Trophoblast cell (in vitro differentiated cells and primary cell): ENCODE measurements at regions not wholly inside any gene's neighbourhood (a gene's known extent, or its start where the extent isn't known, plus 50 kb on each side); places are given as distances from the start of the nearest gene placed in this dataset.

Source experiments
- DNase-seq, 2 donors: peaks; one replicate each; pipeline ENCODE4 v3.0.0-alpha.2; 2016
- H2AFZ ChIP-seq: 2 replicates; pipeline ENCODE4 v1.6.1; 2013; ENCODE audit warnings: low read length, moderate library complexity, mild to moderate bottlenecking; ENCODE audit not compliant: insufficient read depth, poor library complexity
- H2AK5ac ChIP-seq: 2 replicates; pipeline ENCODE4 v1.6.1; 2013; ENCODE audit warnings: mild to moderate bottlenecking, low read length
- H2BK120ac ChIP-seq: 2 replicates; pipeline ENCODE4 v1.6.1; 2013; ENCODE audit warnings: low read length, mild to moderate bottlenecking, moderate library complexity; ENCODE audit not compliant: insufficient read depth, poor library complexity
- H2BK12ac ChIP-seq: 2 replicates; pipeline ENCODE4 v1.6.1; 2013; ENCODE audit warnings: mild to moderate bottlenecking, low read length, moderate library complexity
- H2BK5ac ChIP-seq: 2 replicates; pipeline ENCODE4 v1.6.1; 2013; ENCODE audit warnings: low read length, low read depth, moderate library complexity, mild to moderate bottlenecking; ENCODE audit not compliant: poor library complexity
- H3K14ac ChIP-seq: 2 replicates; pipeline ENCODE4 v1.6.1; 2013; ENCODE audit warnings: mild to moderate bottlenecking, low read length
- H3K18ac ChIP-seq: 2 replicates; pipeline ENCODE4 v1.6.1; 2013; ENCODE audit warnings: mild to moderate bottlenecking, low read length
- H3K23ac ChIP-seq: 2 replicates; pipeline ENCODE4 v1.6.1; 2013; ENCODE audit warnings: low read length
- H3K27ac ChIP-seq: 2 replicates; pipeline ENCODE4 v1.5.1; 2013; ENCODE audit warnings: low read depth, mild to moderate bottlenecking, inconsistent platforms, low read length, moderate library complexity
- H3K27me3 ChIP-seq: 2 replicates; pipeline ENCODE4 v1.6.1; 2013; ENCODE audit warnings: inconsistent platforms, mild to moderate bottlenecking, low read length, moderate library complexity; ENCODE audit not compliant: insufficient read depth
- H3K36me3 ChIP-seq, 2 experiments: 1 replicate in 1 of 2; 2 replicates in 1 of 2; pipeline ENCODE4 v1.6.1; 2013; ENCODE audit warnings: low read length in 2 of 2, mild to moderate bottlenecking in 2 of 2, moderate library complexity in 1 of 2; ENCODE audit not compliant: insufficient read depth in 2 of 2, control insufficient read depth in 1 of 2
- H3K4ac ChIP-seq: 2 replicates; pipeline ENCODE4 v1.6.1; 2013; ENCODE audit warnings: low read depth, mild to moderate bottlenecking, low read length, moderate library complexity
- H3K4me1 ChIP-seq, 2 experiments: 1 replicate in 1 of 2; 2 replicates in 1 of 2; pipeline ENCODE4 v1.6.1; 2013; ENCODE audit warnings: low read length in 2 of 2, mild to moderate bottlenecking in 2 of 2, moderate library complexity in 1 of 2; ENCODE audit not compliant: insufficient read depth in 2 of 2, control insufficient read depth in 1 of 2
- H3K4me2 ChIP-seq: 2 replicates; pipeline ENCODE4 v1.6.1; 2013; ENCODE audit warnings: inconsistent platforms, mild to moderate bottlenecking, low read length, moderate library complexity
- H3K4me3 ChIP-seq: 2 replicates; pipeline ENCODE4 v1.5.1; 2013; ENCODE audit warnings: mild to moderate bottlenecking, low read depth, low read length, inconsistent platforms
- H3K79me1 ChIP-seq: one replicate; pipeline ENCODE4 v1.6.1; 2013; ENCODE audit warnings: low read length
- H3K79me2 ChIP-seq: 2 replicates; pipeline ENCODE4 v1.6.1; 2013; ENCODE audit warnings: low read length, mild to moderate bottlenecking; ENCODE audit not compliant: control insufficient read depth, insufficient read depth, poor library complexity
- H3K9ac ChIP-seq: 2 replicates; pipeline ENCODE4 v1.6.1; 2013; ENCODE audit warnings: mild to moderate bottlenecking, low read length
- H3K9me3 ChIP-seq: 2 replicates; pipeline ENCODE4 v1.6.1; 2013; ENCODE audit warnings: low read depth, mild to moderate bottlenecking, control low read depth, inconsistent platforms, low read length; ENCODE audit not compliant: insufficient read depth
- H4K12ac ChIP-seq: 2 replicates; pipeline ENCODE4 v1.6.1; 2013; ENCODE audit warnings: low read depth, mild to moderate bottlenecking, low read length, moderate library complexity
- H4K8ac ChIP-seq: 2 replicates; pipeline ENCODE4 v1.6.1; 2013; ENCODE audit warnings: low read depth, mild to moderate bottlenecking, low read length, moderate library complexity
- H4K91ac ChIP-seq: one replicate; pipeline ENCODE4 v1.6.1; 2013; ENCODE audit warnings: low read depth, mild to moderate bottlenecking, low read length, moderate library complexity
- WGBS: extraction: QIAGEN DNeasy Blood & Tissue Kit; methylation state at CpG from one replicate; pipeline ENCODE4 v1.1.7; 2013; ENCODE audit warnings: missing lambda C conversion rate; ENCODE audit not compliant: insufficient read length, insufficient coverage; ENCODE audit errors: extremely low coverage; 5-methylcytosine and 5-hydroxymethylcytosine counted together

DNA sequence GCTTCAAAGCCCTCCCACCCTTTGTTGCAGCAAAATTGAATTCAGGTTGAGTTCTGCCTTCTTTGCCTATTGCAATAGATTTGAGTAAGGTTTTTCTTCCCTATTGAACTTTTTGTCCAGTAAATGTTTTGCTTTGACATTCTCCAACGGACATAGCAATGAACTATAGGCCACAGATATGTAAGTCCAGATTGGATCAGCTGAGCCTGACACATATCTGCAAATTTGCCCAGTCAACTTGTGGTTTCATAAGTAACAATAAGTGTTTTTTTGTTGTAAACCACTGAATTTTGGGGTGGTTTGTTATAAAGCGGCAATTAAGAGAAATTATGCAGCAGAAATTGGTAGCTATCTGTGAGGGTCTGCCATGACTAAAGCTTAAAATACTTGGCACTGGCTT lies 332.1 kb upstream of the SORCS1 start:
- no peak overlapping the region for H3K4me3 ChIP-seq
- no peak overlapping the region for H2BK120ac ChIP-seq
- no peak overlapping the region for H4K8ac ChIP-seq
- H3K27ac ChIP-seq: no peak overlapping the region
- H3K4ac ChIP-seq: no peak overlapping the region
- H3K27me3 ChIP-seq: no peaks in the 10 kb centered on the region
- no peak overlapping the region for H2AFZ ChIP-seq
- no peak overlapping the region for H2BK12ac ChIP-seq
- H3K36me3 ChIP-seq: no peaks in the 10 kb centered on the region
- H2AK5ac ChIP-seq: no peak overlapping the region
- no peak overlapping the region for H3K9ac ChIP-seq
- H4K12ac ChIP-seq: no peak overlapping the region
- no peak overlapping the region for H4K91ac ChIP-seq
- no peaks in the 10 kb centered on the region for H3K79me1 ChIP-seq
- no peak overlapping the region for H2BK5ac ChIP-seq
- no peak overlapping the region for H3K4me2 ChIP-seq
- WGBS: no CpG with 5 or more reads among the region's 2 CpGs
- no peaks in the 10 kb centered on the region for H3K4me1 ChIP-seq
- H3K14ac ChIP-seq: no peak overlapping the region
- no peak for DNase-seq
- H3K79me2 ChIP-seq: no peaks in the 10 kb centered on the region
- H3K9me3 ChIP-seq: no peaks in the 10 kb centered on the region
- no peak overlapping the region for H3K23ac ChIP-seq
- no peak overlapping the region for H3K18ac ChIP-seq

DNA sequence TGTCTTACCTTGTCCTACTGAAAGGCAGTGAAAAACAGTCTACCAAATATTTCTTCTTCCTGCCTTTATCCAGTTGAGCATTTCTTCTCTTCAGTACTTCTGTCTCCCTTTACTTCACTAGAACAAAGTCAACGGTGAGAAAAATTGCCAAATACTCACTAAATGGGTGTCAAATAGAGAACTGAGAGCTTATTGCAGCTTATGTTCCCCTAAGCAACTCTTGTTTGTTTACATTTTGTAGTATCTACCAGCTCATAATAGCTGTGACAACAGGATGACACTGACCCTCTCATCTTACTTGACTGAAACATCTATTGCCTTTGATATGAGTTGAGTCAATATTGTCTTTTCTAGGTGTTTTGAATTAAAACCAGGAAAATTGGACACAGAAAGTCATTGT lies 327.9 kb upstream of the SORCS1 start:
- H4K12ac ChIP-seq: no peak overlapping the region
- no peaks in the 10 kb centered on the region for H3K27me3 ChIP-seq
- H3K9me3 ChIP-seq: no peaks in the 10 kb centered on the region
- H3K4me2 ChIP-seq: no peak overlapping the region
- no peak overlapping the region for H3K9ac ChIP-seq
- H3K79me1 ChIP-seq: no peaks in the 10 kb centered on the region
- no peak overlapping the region for H3K4ac ChIP-seq
- H3K14ac ChIP-seq: no peak overlapping the region
- no peak overlapping the region for H4K8ac ChIP-seq
- no peak overlapping the region for H2BK12ac ChIP-seq
- H3K18ac ChIP-seq: no peak overlapping the region
- DNase-seq: no peak
- H4K91ac ChIP-seq: no peak overlapping the region
- no peaks in the 10 kb centered on the region for H3K79me2 ChIP-seq
- H3K36me3 ChIP-seq: no peaks in the 10 kb centered on the region
- H2BK5ac ChIP-seq: no peak overlapping the region
- H3K23ac ChIP-seq: no peak overlapping the region
- no peak overlapping the region for H2BK120ac ChIP-seq
- no peak overlapping the region for H2AK5ac ChIP-seq
- no peak overlapping the region for H3K4me3 ChIP-seq
- no peak overlapping the region for H3K27ac ChIP-seq
- H3K4me1 ChIP-seq: no peaks in the 10 kb centered on the region
- no CpG with 5 or more reads among the region's 1 CpG for WGBS
- no peak overlapping the region for H2AFZ ChIP-seq

DNA sequence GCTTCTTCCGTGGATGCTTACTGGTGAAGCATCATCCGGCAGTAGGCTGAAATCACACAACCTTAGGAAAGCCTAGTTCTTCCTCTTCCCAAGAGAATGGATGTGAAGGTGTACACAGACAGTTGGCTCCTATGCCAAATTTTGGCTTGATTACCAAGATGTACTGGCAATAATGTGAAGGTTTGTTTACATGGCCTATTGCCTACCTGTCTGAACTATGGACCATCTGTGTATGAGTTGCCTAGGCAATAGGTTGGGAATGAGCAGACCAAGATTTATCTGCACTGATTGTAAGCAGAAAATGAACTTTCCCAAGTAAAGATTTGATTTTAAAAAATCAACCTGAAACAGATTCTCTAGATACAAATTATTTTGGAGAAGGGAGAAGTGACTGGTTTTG lies 325.9 kb upstream of the SORCS1 start:
- Histone ChIP-seq H4K8ac (no peak overlapping the region), H2AFZ (no peak overlapping the region), H3K79me1 (no peaks in the 10 kb centered on the region), H3K4ac (no peak overlapping the region), H2BK5ac (no peak overlapping the region), H2BK120ac (no peak overlapping the region), H3K27me3 (no peaks in the 10 kb centered on the region), H2BK12ac (no peak overlapping the region), H3K4me1 (no peaks in the 10 kb centered on the region), H3K4me2 (no peak overlapping the region), H3K27ac (no peak overlapping the region), H2AK5ac (no peak overlapping the region), H3K4me3 (no peak overlapping the region), H3K9ac (no peak overlapping the region), H4K91ac (no peak overlapping the region), H3K18ac (no peak overlapping the region), H3K79me2 (no peaks in the 10 kb centered on the region), H4K12ac (no peak overlapping the region), H3K14ac (no peak overlapping the region), H3K23ac (no peak overlapping the region), H3K9me3 (no peaks in the 10 kb centered on the region), H3K36me3 (no peaks in the 10 kb centered on the region)
- no CpG with 5 or more reads among the region's 2 CpGs for WGBS
- DNase-seq: no peak

DNA sequence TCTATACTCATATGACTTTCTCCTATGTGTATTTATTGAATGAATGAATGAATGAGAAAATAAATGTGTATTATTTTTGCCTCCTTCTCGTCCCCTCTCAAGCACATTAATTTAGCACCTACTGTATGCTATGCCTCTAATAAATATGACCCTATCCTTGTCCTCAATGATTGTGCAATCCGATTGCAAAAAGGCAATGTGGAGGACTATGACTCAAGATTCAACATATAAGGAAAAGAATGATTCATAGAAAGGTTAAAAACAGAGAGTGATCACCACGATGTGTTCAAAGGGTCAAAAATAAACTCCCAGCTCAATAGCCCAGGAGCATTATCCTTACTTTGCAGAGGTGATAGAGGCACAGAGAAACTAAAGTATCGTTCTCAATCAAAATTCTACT lies 322.8 kb upstream of the SORCS1 start:
- no CpG with 5 or more reads among the region's 4 CpGs for WGBS
- Histone ChIP-seq H3K4me1 (no peaks in the 10 kb centered on the region), H2BK5ac (no peak overlapping the region), H3K27me3 (no peaks in the 10 kb centered on the region), H3K14ac (no peak overlapping the region), H3K4ac (no peak overlapping the region), H3K4me3 (no peak overlapping the region), H4K12ac (no peak overlapping the region), H2BK120ac (no peak overlapping the region), H3K27ac (no peak overlapping the region), H3K9me3 (no peaks in the 10 kb centered on the region), H3K23ac (no peak overlapping the region), H3K79me2 (no peaks in the 10 kb centered on the region), H3K4me2 (no peak overlapping the region), H3K9ac (no peak overlapping the region), H4K8ac (no peak overlapping the region), H2AFZ (no peak overlapping the region), H3K79me1 (no peaks in the 10 kb centered on the region), H3K36me3 (no peaks in the 10 kb centered on the region), H2AK5ac (no peak overlapping the region), H2BK12ac (no peak overlapping the region), H3K18ac (no peak overlapping the region), H4K91ac (no peak overlapping the region)
- DNase-seq: no peak
